ENCODE measurements at regions not wholly inside any gene's neighbourhood (a gene's known extent, or its start where the extent isn't known, plus 50 kb on each side); places are given as distances from the start of the nearest gene placed in this dataset.

GRCh38 chr12:98228683-98229539 lies 286.5 kb upstream of the TMPO start:
- peaks cover 8% of the 10 kb centered on the region in 2 donors for H3K27me3 Mint-ChIP-seq (ENCODE audit: low read depth in 2 of 2)
- H3K27me3 ChIP-seq (ENCODE audit: control insufficient read depth, insufficient read depth, low read length) = no peaks in the 10 kb centered on the region
- H3K4me3 ChIP-seq (ENCODE audit: low read length) = no peak overlapping the region
- ATAC-seq (no peak), DNase-seq (no peak)
- no peaks in the 10 kb centered on the region for H3K4me1 ChIP-seq (ENCODE audit: control insufficient read depth, insufficient read depth, low read length)
- H3K9me3 ChIP-seq (ENCODE audit: control insufficient read depth, insufficient read depth, low read length) = no peaks in the 10 kb centered on the region
- H3K4me3 Mint-ChIP-seq = no peak overlapping the region
- no peak overlapping the region for H3K27ac Mint-ChIP-seq
- no peak overlapping the region for H3K27ac ChIP-seq (ENCODE audit: low read length)
- 63% methylated on average over 4 of the region's 8 CpGs for WGBS (ENCODE audit: insufficient coverage)
- H3K4me1 Mint-ChIP-seq = no peaks in the 10 kb centered on the region
- TF ChIP-seq CTCF (IDR thresholded peaks at IDR 0.05) = no peak
- H3K36me3 Mint-ChIP-seq = no peaks in the 10 kb centered on the region
- intact Hi-C loops (cut with micrococcal nuclease) = no loop called here
- no peaks in the 10 kb centered on the region for H3K9me3 Mint-ChIP-seq
- H3K36me3 ChIP-seq (ENCODE audit: control insufficient read depth, insufficient read depth, low read length) = no peaks in the 10 kb centered on the region

- intact Hi-C loops (cut with micrococcal nuclease) = no loop called here
- Mint-ChIP-seq H3K4me3 (no peak overlapping the region), H3K27ac (no peak overlapping the region), H3K36me3 (no peaks in the 10 kb centered on the region), H3K4me1 (no peaks in the 10 kb centered on the region), H3K27me3 (ENCODE audit: low read depth in 2 of 2) (peaks cover 8% of the 10 kb centered on the region in 2 donors), H3K9me3 (no peaks in the 10 kb centered on the region)
- H3K4me1 ChIP-seq (ENCODE audit: control insufficient read depth, insufficient read depth, low read length) = no peaks in the 10 kb centered on the region
- ATAC-seq = no peak
- H3K27ac ChIP-seq (ENCODE audit: low read length) = no peak overlapping the region
- no peaks in the 10 kb centered on the region for H3K27me3 ChIP-seq (ENCODE audit: control insufficient read depth, insufficient read depth, low read length)
- 94% methylated on average over 2 of the region's 2 CpGs for WGBS (ENCODE audit: insufficient coverage)
- H3K36me3 ChIP-seq (ENCODE audit: control insufficient read depth, insufficient read depth, low read length) = no peaks in the 10 kb centered on the region
- no peaks in the 10 kb centered on the region for H3K9me3 ChIP-seq (ENCODE audit: control insufficient read depth, insufficient read depth, low read length)
- DNase-seq = no peak
- TF ChIP-seq CTCF (IDR thresholded peaks at IDR 0.05) = no peak
- H3K4me3 ChIP-seq (ENCODE audit: low read length) = no peak overlapping the region
These were observed 285.9 kb upstream of the TMPO start for GRCh38 chr12:98229540-98229924.

GRCh38 chr12:98232753-98233390 lies 282.5 kb upstream of the TMPO start:
- ATAC-seq (no peak), DNase-seq (no peak)
- Mint-ChIP-seq H3K4me1 (no peaks in the 10 kb centered on the region), H3K27me3 (ENCODE audit: low read depth in 2 of 2) (peaks cover 0 to 3% of the 10 kb centered on the region in 2 donors), H3K9me3 (no peaks in the 10 kb centered on the region), H3K27ac (no peak overlapping the region), H3K36me3 (no peaks in the 10 kb centered on the region), H3K4me3 (no peak overlapping the region)
- 76% methylated on average over 3 of the region's 3 CpGs for WGBS (ENCODE audit: insufficient coverage)
- no peak for TF ChIP-seq CTCF (IDR thresholded peaks at IDR 0.05)
- H3K27ac ChIP-seq (ENCODE audit: low read length) = no peak overlapping the region
- H3K27me3 ChIP-seq (ENCODE audit: control insufficient read depth, insufficient read depth, low read length) = no peaks in the 10 kb centered on the region
- H3K4me1 ChIP-seq (ENCODE audit: control insufficient read depth, insufficient read depth, low read length) = no peaks in the 10 kb centered on the region
- no peaks in the 10 kb centered on the region for H3K36me3 ChIP-seq (ENCODE audit: control insufficient read depth, insufficient read depth, low read length)
- H3K9me3 ChIP-seq (ENCODE audit: control insufficient read depth, insufficient read depth, low read length) = peaks cover 2% of the 10 kb centered on the region
- intact Hi-C loops (cut with micrococcal nuclease) = no loop called here
- no peak overlapping the region for H3K4me3 ChIP-seq (ENCODE audit: low read length)
